CD14-positive monocyte (primary cell): ENCODE measurements at regions not wholly inside any gene's neighbourhood (a gene's known extent, or its start where the extent isn't known, plus 50 kb on each side); places are given as distances from the start of the nearest gene placed in this dataset.

Experiments
- DNase-seq, 3 donors: peaks; one replicate each; pipeline ENCODE4 v3.0.0-alpha.2; 2011 to 2022
- H2AFZ ChIP-seq: 2 replicates; pipeline ENCODE4 v1.6.0; 2012; ENCODE audit warnings: mild to moderate bottlenecking, low read depth, low read length, inconsistent platforms; ENCODE audit not compliant: insufficient read depth, poor library complexity, severe bottlenecking
- H3K27ac ChIP-seq, 2 donors: 1 replicate in 1 of 2; 2 replicates in 1 of 2; pipeline ENCODE4 v1.5.1; 2012 to 2013; ENCODE audit warnings: low read length in 2 of 2, control low read depth in 1 of 2, inconsistent platforms in 1 of 2, low read depth in 1 of 2, mild to moderate bottlenecking in 1 of 2
- H3K27me3 ChIP-seq, 2 donors: one replicate each; pipeline versions ENCODE4 v1.6.0 to v1.6.1; 2011 to 2013; ENCODE audit warnings: low read length in 2 of 2; ENCODE audit not compliant: control insufficient read depth in 2 of 2, insufficient read depth in 2 of 2
- H3K36me3 ChIP-seq, 2 donors: replicated peaks in 1 of 2; 1 replicate in 1 of 2; 2 replicates in 1 of 2; pipeline versions ENCODE4 v1.5.1 to v1.6.1; 2012 to 2013; ENCODE audit warnings: low read length in 2 of 2, control low read depth in 1 of 2, inconsistent platforms in 1 of 2, mild to moderate bottlenecking in 1 of 2; ENCODE audit not compliant: insufficient read depth in 2 of 2, control insufficient read depth in 1 of 2
- H3K4me1 ChIP-seq, 2 donors: 1 replicate in 1 of 2; 2 replicates in 1 of 2; pipeline versions ENCODE4 v1.5.1 to v1.6.1; 2012 to 2013; ENCODE audit warnings: low read length in 2 of 2, control low read depth in 1 of 2, inconsistent platforms in 1 of 2, mild to moderate bottlenecking in 1 of 2, moderate library complexity in 1 of 2; ENCODE audit not compliant: insufficient read depth in 2 of 2, control insufficient read depth in 1 of 2
- H3K4me2 ChIP-seq: replicated peaks from 2 replicates; pipeline ENCODE3; 2012; ENCODE audit warnings: low read length, moderate library complexity, mild to moderate bottlenecking; ENCODE audit not compliant: poor library complexity, severe bottlenecking; ENCODE audit errors: extremely low read depth
- H3K4me3 ChIP-seq, 3 experiments: fragments of 200-600 bp in 1 of 3; sonication (generic) in 1 of 3; replicated peaks in 1 of 3; 1 replicate in 2 of 3; 2 replicates in 1 of 3; pipeline ENCODE4 v1.5.1; 2011 to 2013; ENCODE audit warnings: low read length in 3 of 3, mild to moderate bottlenecking in 3 of 3, control low read depth in 2 of 3, low read depth in 2 of 3, inconsistent platforms in 1 of 3, moderate library complexity in 1 of 3
- H3K79me2 ChIP-seq: 2 replicates; pipeline ENCODE4 v1.6.0; 2012; ENCODE audit warnings: mild to moderate bottlenecking, control low read depth, inconsistent platforms, low read length, moderate library complexity; ENCODE audit not compliant: insufficient read depth
- H3K9ac ChIP-seq: 2 replicates; pipeline ENCODE4 v1.6.0; 2017; ENCODE audit warnings: low read length, mild to moderate bottlenecking; ENCODE audit not compliant: insufficient read depth, poor library complexity, severe bottlenecking
- H3K9me3 ChIP-seq, 2 donors: replicated peaks in 1 of 2; 1 replicate in 1 of 2; 2 replicates in 1 of 2; pipeline versions ENCODE4 v1.5.1 to v1.6.1; 2012 to 2013; ENCODE audit warnings: low read length in 2 of 2, control low read depth in 1 of 2; ENCODE audit not compliant: control insufficient read depth in 1 of 2, insufficient read depth in 1 of 2
- H4K20me1 ChIP-seq: 2 replicates; pipeline ENCODE4 v1.6.0; 2012; ENCODE audit warnings: mild to moderate bottlenecking, low read length, control low read depth, moderate library complexity; ENCODE audit not compliant: insufficient read depth
- H3K27ac Mint-ChIP-seq, 7 donors: one replicate each; pipeline ENCODE4 v1.8.0; 2020; ENCODE audit warnings: mild to moderate bottlenecking in 7 of 7, mixed read lengths in 7 of 7, moderate library complexity in 6 of 7, inconsistent platforms in 2 of 7
- H3K27me3 Mint-ChIP-seq, 3 donors: one replicate each; pipeline ENCODE4 v1.8.0; 2021 to 2022; ENCODE audit warnings: low read depth in 3 of 3, mild to moderate bottlenecking in 3 of 3, mixed read lengths in 3 of 3, moderate library complexity in 3 of 3, inconsistent platforms in 1 of 3
- H3K36me3 Mint-ChIP-seq, 2 donors: one replicate each; pipeline ENCODE4 v1.8.0; 2020; ENCODE audit warnings: mixed read lengths in 2 of 2, inconsistent platforms in 1 of 2, mild to moderate bottlenecking in 1 of 2
- H3K4me1 Mint-ChIP-seq: one replicate; pipeline ENCODE4 v1.8.0; 2020; ENCODE audit warnings: mild to moderate bottlenecking, mixed read lengths
- H3K4me3 Mint-ChIP-seq, 2 donors: one replicate each; pipeline ENCODE4 v1.8.0; 2020; ENCODE audit warnings: mild to moderate bottlenecking in 2 of 2, mixed read lengths in 2 of 2, moderate library complexity in 1 of 2
- H3K9me3 Mint-ChIP-seq, 7 donors: one replicate each; pipeline ENCODE4 v1.8.0; 2020 to 2022; ENCODE audit warnings: mixed read lengths in 7 of 7, mild to moderate bottlenecking in 6 of 7, moderate library complexity in 6 of 7, inconsistent platforms in 2 of 7
- CTCF ChIP-seq: fragments of 200-600 bp; IDR thresholded peaks from one replicate; pipeline ENCODE4 v1.8.0; 2022; ENCODE audit warnings: antibody characterized with exemption, mild to moderate bottlenecking
- WGBS: methylation state at CpG from one replicate; pipeline ENCODE4 v1.1.5; 2013; ENCODE audit warnings: missing lambda C conversion rate; ENCODE audit not compliant: insufficient coverage; 5-methylcytosine and 5-hydroxymethylcytosine counted together
- intact Hi-C, 2 donors: fragments of 100-400 bp; cut with micrococcal nuclease; formaldehyde crosslinking; loops; one replicate each; pipeline versions ENCODE4 v1.15.0 to v1.15.1; 2023

- Histone ChIP-seq H3K9ac (no peak overlapping the region), H3K4me1 (no peaks in the 10 kb centered on the region), H3K27ac (no peak overlapping the region), H3K27me3 (no peaks in the 10 kb centered on the region), H3K4me2 (no peak overlapping the region), H3K4me3 (no peak overlapping the region), H3K79me2 (no peaks in the 10 kb centered on the region), H3K36me3 (no peaks in the 10 kb centered on the region), H4K20me1 (no peaks in the 10 kb centered on the region), H2AFZ (no peak overlapping the region), H3K9me3 (no peaks in the 10 kb centered on the region)
- no peak overlapping the region for H3K27ac Mint-ChIP-seq
- no peaks in the 10 kb centered on the region for H3K27me3 Mint-ChIP-seq
- no peaks in the 10 kb centered on the region for H3K36me3 Mint-ChIP-seq
- H3K9me3 Mint-ChIP-seq, result peaks cover 0 to 3% (median 2%) of the 10 kb centered on the region in 7 donors
- H3K4me1 Mint-ChIP-seq, result no peaks in the 10 kb centered on the region
- intact Hi-C loops, result no loop called here
- H3K4me3 Mint-ChIP-seq, result no peak overlapping the region
- no CpG with 5 or more reads among the region's 1 CpG for WGBS
- TF ChIP-seq CTCF, result no peak
- DNase-seq, result no peak
These were observed 260.4 kb upstream of the ATP10B start for GRCh38 chr5:161112371-161112770.

DNA sequence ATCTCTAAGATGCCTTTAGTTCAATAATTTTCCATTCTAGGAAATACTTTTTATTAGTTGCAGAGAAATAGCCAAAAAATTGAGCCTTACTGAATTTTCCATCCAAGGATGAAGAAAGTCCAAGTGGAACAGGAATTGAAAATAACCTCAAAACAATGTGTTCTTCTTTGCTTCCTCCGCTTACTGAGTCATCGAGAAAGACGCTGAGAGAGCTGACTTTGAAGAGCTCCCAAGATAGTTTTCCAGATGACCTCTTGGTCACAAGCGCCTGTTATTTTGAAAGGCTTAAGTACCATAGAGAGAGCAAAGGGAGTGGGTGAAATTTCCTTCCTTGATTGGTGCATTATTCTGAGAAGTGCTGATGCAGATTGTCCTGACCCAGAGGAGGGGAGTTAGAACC lies 253.5 kb upstream of the ATP10B start:
- Histone ChIP-seq H3K79me2 (no peaks in the 10 kb centered on the region), H2AFZ (no peak overlapping the region), H3K27me3 (no peaks in the 10 kb centered on the region), H3K4me1 (no peaks in the 10 kb centered on the region), H3K4me3 (no peak overlapping the region), H4K20me1 (no peaks in the 10 kb centered on the region), H3K4me2 (no peak overlapping the region), H3K36me3 (no peaks in the 10 kb centered on the region), H3K27ac (no peak overlapping the region), H3K9ac (no peak overlapping the region), H3K9me3 (no peaks in the 10 kb centered on the region)
- Mint-ChIP-seq H3K9me3 (peaks cover 0 to 1% (median 0%) of the 10 kb centered on the region in 7 donors), H3K4me3 (no peak overlapping the region), H3K27ac (no peak overlapping the region), H3K27me3 (peaks cover 0 to 3% (median 2%) of the 10 kb centered on the region in 3 donors), H3K4me1 (no peaks in the 10 kb centered on the region), H3K36me3 (no peaks in the 10 kb centered on the region)
- intact Hi-C loops, result no loop called here
- no peak for TF ChIP-seq CTCF
- DNase-seq, result no peak
- WGBS, result 76% methylated on average over 4 of the region's 4 CpGs
